Uterus (tissue), 3 donors: ENCODE measurements at regions not wholly inside any gene's neighbourhood (a gene's known extent, or its start where the extent isn't known, plus 50 kb on each side); places are given as distances from the start of the nearest gene placed in this dataset.

ENCODE experiments used
- DNase-seq, 2 donors: peaks; one replicate each; pipeline ENCODE4 v3.0.0-alpha.2; 2019 to 2020
- H3K27ac ChIP-seq, 2 donors: fragments of 200-600 bp; sonication (generic); 1 replicate in 1 of 2; 2 replicates in 1 of 2; pipeline ENCODE4 v1.5.1; 2016 to 2018
- H3K27me3 ChIP-seq, 2 donors: fragments of 200-600 bp; sonication (generic); one replicate each; pipeline ENCODE4 v1.5.1; 2018 to 2019; ENCODE audit warnings: control low read depth in 1 of 2
- H3K36me3 ChIP-seq, 2 donors: fragments of 200-600 bp; sonication (generic); one replicate each; pipeline ENCODE4 v1.5.1; 2019; ENCODE audit warnings: control low read depth in 1 of 2
- H3K4me1 ChIP-seq, 2 donors: fragments of 200-600 bp; sonication (generic); one replicate each; pipeline ENCODE4 v1.5.1; 2018 to 2019; ENCODE audit warnings: control low read depth in 1 of 2
- H3K4me3 ChIP-seq, 2 donors: fragments of 200-600 bp; sonication (generic); 1 replicate in 1 of 2; 2 replicates in 1 of 2; pipeline ENCODE4 v1.5.1; 2018 to 2019; ENCODE audit warnings: mild to moderate bottlenecking in 1 of 2
- H3K9me3 ChIP-seq, 2 donors: fragments of 200-600 bp; sonication (generic); one replicate each; pipeline ENCODE4 v1.5.1; 2019; ENCODE audit warnings: control low read depth in 1 of 2
- CTCF ChIP-seq, 4 experiments: fragments of 200-600 bp in 2 of 4; fragments of 450-650 bp in 2 of 4; sonication (generic) in 2 of 4; IDR thresholded peaks; one replicate each; pipeline ENCODE4 v1.5.1; 2016 to 2019; ENCODE audit warnings: antibody characterized with exemption in 4 of 4, mild to moderate bottlenecking in 2 of 4, moderate library complexity in 1 of 4
- POLR2A ChIP-seq, 2 donors: fragments of 450-650 bp; IDR thresholded peaks; one replicate each; pipeline ENCODE4 v1.6.1; 2016; ENCODE audit warnings: antibody characterized with exemption in 2 of 2, mild to moderate bottlenecking in 1 of 2, moderate library complexity in 1 of 2
- intact Hi-C: fragments of 100-400 bp; cut with DNase I; formaldehyde crosslinking; loops from one replicate; pipeline ENCODE4 v1.15.1; 2023; ENCODE audit warnings: low total_unique reads
- donor health status: DM: yes; HTN: yes; CAD: no.

GRCh38 chr4:38452542-38452941, 211.5 kb upstream of the KLF3 start:
- no peaks in the 10 kb centered on the region for H3K9me3 ChIP-seq
- no peaks in the 10 kb centered on the region for H3K36me3 ChIP-seq
- TF ChIP-seq POLR2A (IDR thresholded peaks at IDR 0.05), result no peak
- no peak overlapping the region for H3K4me3 ChIP-seq
- no peaks in the 10 kb centered on the region for H3K4me1 ChIP-seq
- H3K27me3 ChIP-seq, result no peaks in the 10 kb centered on the region
- intact Hi-C loops, result no loop called here
- no peak overlapping the region for H3K27ac ChIP-seq
- no peak for DNase-seq

- Histone ChIP-seq H3K9me3 (no peaks in the 10 kb centered on the region), H3K4me1 (no peaks in the 10 kb centered on the region), H3K27ac (no peak overlapping the region), H3K36me3 (no peaks in the 10 kb centered on the region), H3K4me3 (no peak overlapping the region), H3K27me3 (no peaks in the 10 kb centered on the region)
- intact Hi-C loops, result no loop called here
- no peak for TF ChIP-seq CTCF (IDR thresholded peaks at IDR 0.05)
- TF ChIP-seq POLR2A (IDR thresholded peaks at IDR 0.05), result no peak
- no peak for DNase-seq
These were observed 210.6 kb upstream of the KLF3 start for GRCh38 chr4:38453253-38453881.

GRCh38 chr4:38454284-38454683, 209.7 kb upstream of the KLF3 start:
- Histone ChIP-seq H3K27ac (no peak overlapping the region), H3K4me1 (no peaks in the 10 kb centered on the region), H3K36me3 (no peaks in the 10 kb centered on the region), H3K27me3 (no peaks in the 10 kb centered on the region), H3K4me3 (no peak overlapping the region), H3K9me3 (no peaks in the 10 kb centered on the region)
- intact Hi-C loops, result no loop called here
- no peak for DNase-seq
- no peak for TF ChIP-seq POLR2A (IDR thresholded peaks at IDR 0.05)
- no peak for TF ChIP-seq CTCF (IDR thresholded peaks at IDR 0.05)

- Histone ChIP-seq H3K4me1 (no peaks in the 10 kb centered on the region), H3K36me3 (no peaks in the 10 kb centered on the region), H3K27ac (no peak overlapping the region), H3K27me3 (no peaks in the 10 kb centered on the region), H3K4me3 (no peak overlapping the region), H3K9me3 (no peaks in the 10 kb centered on the region)
- intact Hi-C loops, result no loop called here
- TF ChIP-seq POLR2A (IDR thresholded peaks at IDR 0.05) (no peak), CTCF (IDR thresholded peaks at IDR 0.05) (no peak)
- no peak for DNase-seq
These were observed 208.7 kb upstream of the KLF3 start for GRCh38 chr4:38455092-38455862.

- Histone ChIP-seq H3K4me3 (no peak overlapping the region), H3K27me3 (no peaks in the 10 kb centered on the region), H3K27ac (no peak overlapping the region), H3K4me1 (no peaks in the 10 kb centered on the region), H3K9me3 (no peaks in the 10 kb centered on the region), H3K36me3 (no peaks in the 10 kb centered on the region)
- DNase-seq, result no peak
- no peak for TF ChIP-seq CTCF (IDR thresholded peaks at IDR 0.05)
- TF ChIP-seq POLR2A (IDR thresholded peaks at IDR 0.05), result no peak
- intact Hi-C loops, result no loop called here
These were observed 207.9 kb upstream of the KLF3 start for GRCh38 chr4:38456096-38456495.
